T-helper 2 cell treated with Interferon-gamma antibody and Interleukin-4, amounts not matched to agents 100 ng/mL and 5 ng/mL, for 36 hours (primary cell): ENCODE measurements at regions not wholly inside any gene's neighbourhood (a gene's known extent, or its start where the extent isn't known, plus 50 kb on each side); places are given as distances from the start of the nearest gene placed in this dataset.
"Not testable (repeated sequence)": the region's sequence is repeated elsewhere in the genome, so short reads cannot be mapped to it uniquely, and the experiment has no call there.

Experiments used
- intact Hi-C: fragments of 100-400 bp; cut with micrococcal nuclease; formaldehyde crosslinking; loops from one replicate; pipeline ENCODE4 v1.15.1; 2023

- intact Hi-C loops: no loop called here
Observed at GRCh38 chr5:96528826-96529474, 95.9 kb upstream of the PCSK1 start.

GRCh38 chr5:96529559-96529958 lies 96.5 kb upstream of the PCSK1 start:
- intact Hi-C loops: no loop called here

DNA sequence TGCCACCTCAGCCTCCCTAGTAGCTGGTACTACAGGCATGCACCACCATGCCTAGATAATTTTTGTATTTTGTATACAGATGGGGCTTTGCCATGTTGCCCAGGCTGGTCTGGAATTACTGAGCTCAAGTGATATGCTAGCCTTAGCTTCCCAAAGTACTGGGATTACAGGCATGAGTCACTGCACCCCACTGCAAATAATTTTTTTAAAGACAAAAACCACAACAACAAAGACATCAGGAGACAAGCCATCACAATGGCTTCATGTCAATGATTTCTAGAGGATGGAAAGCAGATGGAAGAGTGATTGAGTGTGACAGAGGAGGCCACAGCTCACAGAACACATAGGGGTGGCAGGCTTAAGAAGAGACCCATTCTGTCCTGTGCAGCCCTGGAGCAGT lies 97.9 kb upstream of the PCSK1 start:
- intact Hi-C loops: loop anchor here (10.0 kb wide), 1 partner anchor 566 kb away; the partner anchor contains the start of gene ELL2

- intact Hi-C loops: loop anchor here (10.0 kb wide), 1 partner anchor 569 kb away; the partner anchor contains the start of gene ELL2
Observed at GRCh38 chr5:96533371-96533770, 100.3 kb upstream of the PCSK1 start.

DNA sequence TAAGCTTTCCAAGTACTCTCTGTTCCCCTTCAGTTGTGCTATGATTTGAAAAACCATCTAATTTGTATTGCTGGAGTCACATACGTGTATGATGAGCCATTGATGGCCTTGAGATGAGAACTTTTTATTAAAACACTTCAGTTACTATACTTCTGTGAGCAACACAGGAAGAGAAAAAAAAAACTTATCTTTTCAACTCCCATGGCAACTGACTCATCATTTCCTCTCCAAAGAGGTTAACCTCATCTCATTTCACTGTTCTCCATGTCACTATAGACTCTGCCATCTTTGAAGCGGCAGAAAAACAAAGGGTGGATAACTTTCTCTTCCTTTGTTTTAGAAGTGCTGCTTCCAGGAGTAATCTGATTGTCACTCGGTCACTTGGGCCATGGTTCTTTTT lies 104.3 kb upstream of the PCSK1 start:
- intact Hi-C loops: loop anchor here (1.0 to 10.0 kb wide), 5 partner anchors 125 to 668 kb away; partner anchors contain the start of genes CAST and ELL2

- intact Hi-C loops: loop anchor here (5.0 to 10.0 kb wide), 2 partner anchors 393 to 574 kb away; partner anchors contain the start of gene ELL2
Observed at GRCh38 chr5:96538808-96539250, 105.8 kb upstream of the PCSK1 start.

DNA sequence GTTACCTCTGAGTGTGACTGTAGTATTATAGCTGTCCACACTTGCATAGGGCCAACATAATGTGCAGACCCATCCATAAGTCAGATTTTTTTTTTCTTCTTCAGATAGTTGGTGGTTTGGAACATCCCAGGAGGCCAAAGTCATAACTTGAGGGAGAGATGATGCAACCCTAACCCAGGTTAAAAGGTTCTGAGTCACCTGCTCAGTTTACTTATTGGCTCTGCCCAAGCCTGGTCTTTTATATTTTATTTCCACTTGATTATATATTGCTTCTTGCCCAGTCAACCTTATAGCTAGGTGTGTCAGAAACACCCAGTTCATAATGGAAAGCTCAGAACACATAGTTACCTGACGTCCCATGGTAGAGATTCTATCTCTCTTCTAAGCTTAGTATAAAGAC lies 113.1 kb upstream of the PCSK1 start:
- intact Hi-C loops: no loop called here

- intact Hi-C loops: no loop called here
Observed at GRCh38 chr5:96547486-96547885, 114.4 kb upstream of the PCSK1 start.

- intact Hi-C loops: no loop called here
Observed at GRCh38 chr5:96548905-96549304, 113.3 kb upstream of the CAST start.

DNA sequence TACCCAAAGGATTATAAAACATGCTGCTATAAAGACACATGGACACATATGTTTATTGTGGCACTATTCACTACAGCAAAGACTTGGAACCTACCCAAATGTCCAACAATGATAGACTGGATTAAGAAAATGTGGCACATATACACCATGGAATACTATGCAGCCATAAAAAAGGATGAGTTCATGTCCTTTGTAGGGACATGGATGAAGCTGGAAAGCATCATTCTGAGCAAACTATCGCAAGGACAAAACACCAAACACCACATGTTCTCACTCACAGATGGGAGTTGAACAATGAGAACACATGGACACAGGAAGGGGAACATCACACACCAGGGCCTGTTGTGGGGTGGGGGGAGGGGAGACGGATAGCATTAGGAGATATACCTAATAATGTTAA lies 101.3 kb upstream of the CAST start:
- intact Hi-C loops: not testable (repeated sequence)

DNA sequence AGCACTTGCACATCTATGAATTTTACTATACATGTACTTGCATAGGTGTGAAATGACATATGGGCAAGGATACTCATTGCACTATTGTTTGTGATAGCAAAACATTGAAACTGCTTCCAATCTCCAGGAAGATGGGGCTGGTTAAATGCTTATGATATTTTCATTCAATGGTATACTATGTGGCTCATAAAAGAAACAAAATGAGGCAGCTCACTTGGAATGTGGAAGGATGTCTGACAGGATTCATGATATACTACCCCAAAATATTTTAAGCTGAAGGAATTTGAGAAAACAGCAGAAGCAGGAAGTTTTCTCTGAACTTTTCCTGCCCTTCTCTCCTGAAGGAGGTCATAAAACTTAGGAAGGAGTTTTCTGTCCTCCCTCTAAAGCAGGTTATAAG lies 99.6 kb upstream of the CAST start:
- intact Hi-C loops: no loop called here

DNA sequence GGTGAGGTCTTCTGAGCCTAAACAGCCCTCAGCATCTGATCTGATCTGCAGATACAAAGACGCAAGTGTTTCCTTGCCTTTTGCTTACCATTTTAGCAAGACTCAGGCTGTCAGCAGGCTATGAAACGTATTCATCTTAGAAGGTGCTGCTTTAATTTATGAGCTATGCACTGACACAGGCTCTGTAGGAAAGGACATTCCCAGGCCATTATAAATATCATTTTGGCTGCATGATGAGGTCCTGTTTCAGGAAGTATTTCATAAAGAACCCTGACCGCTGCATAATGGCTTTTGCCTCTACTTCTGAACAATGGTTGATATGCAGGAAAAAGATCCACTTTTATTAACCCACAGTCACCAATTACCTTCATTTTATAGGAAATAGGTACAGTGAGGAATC lies 98.4 kb upstream of the CAST start:
- intact Hi-C loops: no loop called here

GRCh38 chr5:96565582-96566265 lies 96.5 kb upstream of the CAST start:
- intact Hi-C loops: no loop called here

GRCh38 chr5:96566833-96567587 lies 95.2 kb upstream of the CAST start:
- intact Hi-C loops: no loop called here

GRCh38 chr5:96569332-96569731 lies 92.8 kb upstream of the CAST start:
- intact Hi-C loops: no loop called here

GRCh38 chr5:96569770-96570169 lies 92.4 kb upstream of the CAST start:
- intact Hi-C loops: no loop called here

DNA sequence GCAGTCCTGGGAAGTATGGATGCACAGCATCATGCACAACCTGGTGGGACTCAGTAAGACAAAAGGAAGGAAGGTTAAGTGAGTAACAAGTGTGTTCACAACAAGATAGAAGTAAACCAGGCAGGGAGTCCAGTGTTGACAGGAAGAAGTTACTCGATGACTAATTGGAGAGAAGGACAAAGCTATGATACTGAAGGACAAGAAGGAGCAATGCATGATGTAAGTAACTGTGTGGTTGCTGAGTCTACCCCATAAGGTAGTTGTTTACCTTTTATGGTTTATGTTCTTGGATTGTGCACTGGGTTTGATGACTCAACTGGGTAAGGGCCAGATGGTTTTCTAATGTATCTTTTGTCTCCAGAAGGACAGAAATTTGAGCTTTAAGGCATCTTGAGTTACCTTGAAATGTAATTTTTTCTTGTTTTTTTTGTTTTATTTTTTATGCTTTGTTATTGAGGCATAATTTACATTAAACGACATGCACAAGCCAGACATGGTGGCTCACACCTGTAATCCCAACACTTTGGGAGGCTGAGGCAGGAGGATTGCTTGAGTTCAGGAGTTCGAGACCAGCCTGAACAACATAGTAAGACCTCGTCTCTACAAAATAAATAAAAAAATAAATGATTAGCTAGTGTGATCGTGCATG lies 89.2 kb upstream of the CAST start:
- intact Hi-C loops: no loop called here

- intact Hi-C loops: no loop called here
Observed at GRCh38 chr5:96573513-96573894, 88.7 kb upstream of the CAST start.

- intact Hi-C loops: no loop called here
Observed at GRCh38 chr5:96576876-96577275, 85.3 kb upstream of the CAST start.

GRCh38 chr5:96577909-96578308 lies 84.3 kb upstream of the CAST start:
- intact Hi-C loops: no loop called here

GRCh38 chr5:96579711-96580110 lies 82.5 kb upstream of the CAST start:
- intact Hi-C loops: no loop called here

DNA sequence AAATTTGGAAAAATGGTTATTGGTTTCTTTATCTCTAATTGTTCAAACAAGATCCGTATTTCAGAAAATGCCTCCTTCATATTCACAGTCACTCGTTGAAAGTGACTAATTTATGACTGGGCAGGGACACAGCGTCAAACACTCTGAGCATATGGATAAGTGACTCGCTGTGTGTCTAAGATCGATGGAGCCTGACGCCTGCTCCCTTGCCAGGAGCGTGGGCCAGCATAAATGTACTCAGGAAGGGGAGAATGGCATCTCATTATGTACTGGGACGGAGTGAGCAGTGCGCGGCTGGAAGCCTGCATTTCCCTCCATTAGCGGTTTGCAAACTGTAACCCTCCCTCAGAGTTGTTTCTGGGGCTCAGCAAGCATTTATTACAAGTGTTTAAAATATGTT lies 79.8 kb upstream of the CAST start:
- intact Hi-C loops: no loop called here
